DLD1 (cell line): ENCODE measurements at regions not wholly inside any gene's neighbourhood (a gene's known extent, or its start where the extent isn't known, plus 50 kb on each side); places are given as distances from the start of the nearest gene placed in this dataset.

Source experiments
- in situ Hi-C: cut with HindIII; loops from 2 replicates; pipeline ENCODE4 v1.10.0; 2017; ENCODE audit warnings: low sequenced_read_pairs

GRCh38 chr17:77770331-77771105 lies 188.0 kb upstream of the TNRC6C start:
- in situ Hi-C loops: no loop called here

GRCh38 chr17:77771145-77771544 lies 187.4 kb upstream of the TNRC6C start:
- in situ Hi-C loops: no loop called here

DNA sequence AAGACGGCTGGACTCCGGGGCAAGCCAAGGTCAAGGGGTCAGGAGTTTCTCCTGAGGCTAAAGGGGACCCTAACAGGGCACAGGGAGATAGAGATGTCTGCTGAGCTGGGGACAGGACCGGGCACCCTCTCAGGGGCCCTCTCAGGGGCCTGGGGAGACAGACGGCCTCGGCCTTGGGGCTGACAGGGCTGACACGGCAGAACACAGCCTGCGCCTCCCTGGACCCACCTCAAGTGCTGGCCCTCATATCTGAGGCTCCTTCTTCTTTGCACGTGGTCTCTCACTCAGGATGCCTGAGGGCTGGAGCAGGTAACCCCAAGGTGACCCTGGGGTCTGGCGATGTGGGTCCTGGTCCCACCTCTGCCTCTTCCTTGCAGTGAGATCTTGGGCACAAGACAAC lies 186.9 kb upstream of the TNRC6C start:
- in situ Hi-C loops: no loop called here

GRCh38 chr17:77771998-77772397 lies 186.5 kb upstream of the TNRC6C start:
- in situ Hi-C loops: no loop called here

GRCh38 chr17:77772461-77772897 lies 186.0 kb upstream of the TNRC6C start:
- in situ Hi-C loops: no loop called here

DNA sequence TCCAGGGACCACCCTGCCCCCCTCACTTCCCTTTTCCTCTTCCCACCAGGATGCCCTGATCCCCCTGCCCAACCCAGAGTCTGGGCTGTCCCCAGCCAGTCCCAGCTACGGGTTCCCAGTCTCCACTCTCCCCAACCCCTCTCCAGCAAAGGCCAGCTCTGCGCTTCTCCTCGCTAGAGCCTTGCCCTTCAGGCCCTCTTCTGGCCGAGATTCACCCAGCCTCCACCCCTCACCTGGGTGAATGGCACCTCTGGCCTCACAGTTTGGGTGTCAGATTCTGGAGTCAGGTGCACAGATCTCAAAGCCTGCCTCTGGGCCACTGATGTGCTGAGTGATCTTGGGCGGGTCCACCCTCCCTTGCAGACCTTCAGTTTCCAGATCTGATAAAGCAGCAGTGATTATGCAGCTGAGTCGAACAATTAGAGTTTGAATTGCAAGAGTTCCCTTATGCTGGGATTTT lies 185.6 kb upstream of the TNRC6C start:
- in situ Hi-C loops: no loop called here

DNA sequence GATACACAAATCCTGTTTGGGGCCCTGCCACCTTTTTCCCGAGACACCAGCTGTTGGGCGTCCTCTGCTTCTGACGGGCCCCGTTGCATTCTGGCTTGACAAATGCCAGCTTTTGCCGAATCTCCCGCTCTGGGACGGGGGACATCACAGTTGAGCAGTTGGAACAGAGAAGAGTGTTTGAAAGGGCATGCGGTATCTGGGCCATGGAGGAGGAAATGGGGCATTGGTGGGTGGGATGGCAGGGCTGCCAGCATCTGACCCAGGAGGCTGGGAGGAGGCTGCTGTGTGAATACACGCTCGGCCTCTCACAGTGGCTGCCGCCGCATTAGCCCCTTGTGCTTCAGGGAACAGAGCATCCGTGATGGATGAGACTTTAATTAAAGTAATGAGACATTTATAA lies 184.3 kb upstream of the TNRC6C start:
- in situ Hi-C loops: no loop called here

DNA sequence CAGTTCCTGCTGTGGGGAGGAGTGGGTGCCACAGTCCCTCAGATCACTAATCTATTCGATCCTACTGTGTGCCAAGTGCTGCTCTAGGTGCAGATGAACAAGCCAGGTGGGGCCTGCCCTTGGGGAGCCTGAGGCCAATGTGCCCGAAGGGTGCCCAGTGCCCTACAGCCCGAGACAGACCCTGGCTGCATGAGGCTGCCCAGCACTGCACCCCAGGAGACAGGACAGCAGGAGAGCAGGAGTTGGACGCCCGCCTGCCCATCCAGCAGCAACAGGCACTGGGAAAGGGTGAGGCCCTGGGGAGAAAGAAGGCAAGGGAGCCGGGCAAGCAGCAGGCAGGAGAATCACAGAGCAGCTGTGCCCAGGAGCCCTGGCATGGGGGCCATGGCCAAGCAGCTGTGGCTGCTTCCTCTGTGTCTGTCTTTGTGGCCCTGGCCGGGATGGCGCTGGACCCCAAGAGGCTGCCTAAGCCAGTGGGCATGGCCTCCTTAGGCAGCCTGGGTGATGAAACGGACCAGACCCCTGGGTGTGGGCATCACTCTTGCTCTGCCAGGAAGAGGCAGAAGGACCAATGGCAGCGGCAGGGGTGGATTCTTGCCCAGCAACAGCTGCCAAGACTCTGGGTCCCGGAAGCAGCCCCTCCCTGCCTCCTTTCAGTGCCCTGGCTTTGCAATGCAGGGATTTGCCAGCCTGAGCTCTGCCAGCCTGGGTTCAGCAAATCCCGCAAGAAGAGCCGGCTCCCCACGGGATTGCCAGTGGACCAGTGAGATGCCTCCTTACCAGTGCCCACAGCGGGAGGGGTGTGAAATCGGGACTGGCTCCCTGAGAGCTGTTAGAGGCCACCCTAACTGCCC lies 179.6 kb upstream of the TNRC6C start:
- in situ Hi-C loops: no loop called here

DNA sequence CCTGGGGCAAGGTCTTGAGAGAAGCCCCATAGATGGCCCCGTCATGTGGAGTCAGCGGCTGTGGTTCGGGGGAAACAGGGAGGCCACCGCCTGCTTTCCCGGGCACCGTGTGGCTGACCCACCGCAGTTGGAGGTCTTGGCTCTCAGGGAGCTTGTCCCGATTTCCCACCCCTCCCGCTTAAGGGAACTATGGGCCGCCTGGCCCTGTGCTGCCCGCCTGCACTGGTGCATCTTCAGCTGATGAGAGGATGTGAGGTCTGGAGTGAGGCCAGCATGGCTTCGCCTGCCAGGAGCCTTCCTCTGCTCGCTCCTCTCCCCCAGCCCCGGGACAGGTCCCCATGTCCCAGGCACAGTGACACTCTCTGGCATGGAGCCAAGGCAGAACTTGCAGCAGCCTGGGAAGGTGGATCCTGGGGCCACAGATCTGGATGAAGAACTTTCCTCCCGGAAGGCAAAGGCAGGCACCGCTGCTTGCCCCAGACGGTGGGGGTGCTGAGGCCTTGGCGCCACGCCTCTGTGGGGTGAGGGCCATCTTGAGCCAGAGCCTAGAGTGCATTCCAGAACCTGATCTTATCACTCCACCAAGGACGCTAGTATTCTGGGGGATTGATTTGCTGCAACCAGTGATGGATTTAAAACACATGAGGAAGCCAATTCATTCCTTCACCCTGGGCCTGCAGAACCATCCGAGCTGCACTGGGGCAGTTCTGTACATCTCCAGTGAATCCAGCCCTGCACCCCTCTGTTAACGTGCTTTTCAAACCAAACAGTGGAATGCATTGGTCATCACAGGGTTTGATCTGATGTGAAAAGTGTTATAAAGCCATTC lies 178.6 kb upstream of the TNRC6C start:
- in situ Hi-C loops: no loop called here

DNA sequence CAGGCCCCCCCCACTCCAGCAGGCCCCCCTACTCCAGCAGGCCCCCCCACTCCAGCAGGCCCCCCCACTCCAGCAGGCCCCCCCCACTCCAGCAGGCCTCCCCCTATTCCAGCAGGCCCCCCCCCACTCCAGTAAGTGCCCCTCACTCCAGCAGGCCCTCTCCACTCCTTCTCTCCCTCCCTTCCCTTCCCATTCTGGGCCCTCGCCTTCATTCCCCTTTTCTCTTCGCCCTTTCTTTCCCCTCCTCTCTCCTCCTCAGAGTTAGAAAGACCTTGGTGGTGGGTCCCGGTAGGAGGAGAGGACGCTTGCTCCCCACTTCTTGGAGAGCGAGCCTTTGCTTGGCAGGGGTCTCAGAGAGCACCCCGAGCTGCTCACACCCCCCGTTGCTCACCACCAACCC lies 177.0 kb upstream of the TNRC6C start:
- in situ Hi-C loops: no loop called here

- in situ Hi-C loops: no loop called here
Measured at GRCh38 chr17:77782201-77782600, 176.3 kb upstream of the TNRC6C start.

DNA sequence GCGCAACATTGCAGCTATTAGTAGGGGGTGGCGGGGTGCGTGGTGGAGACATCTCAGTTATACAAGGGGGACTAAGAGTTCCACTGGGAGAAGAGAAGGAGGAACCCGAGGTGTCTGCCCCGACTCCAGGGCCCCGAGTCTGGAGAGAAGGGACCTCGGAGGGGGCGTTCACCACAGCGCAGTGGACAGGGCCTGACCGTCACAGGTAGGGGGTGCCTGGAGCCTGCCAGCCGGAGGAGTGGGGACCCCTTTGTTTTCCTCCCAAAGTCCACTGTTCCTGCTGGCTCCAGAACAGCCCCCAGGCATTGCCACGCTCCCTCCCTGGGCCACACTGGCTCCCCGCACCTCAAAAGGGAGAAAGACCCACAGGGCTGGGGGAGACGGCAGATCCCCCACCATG lies 175.9 kb upstream of the TNRC6C start:
- in situ Hi-C loops: no loop called here

- in situ Hi-C loops: no loop called here
Measured at GRCh38 chr17:77783991-77784820, 174.3 kb upstream of the TNRC6C start.

- in situ Hi-C loops: no loop called here
Measured at GRCh38 chr17:77785312-77785905, 173.1 kb upstream of the TNRC6C start.

DNA sequence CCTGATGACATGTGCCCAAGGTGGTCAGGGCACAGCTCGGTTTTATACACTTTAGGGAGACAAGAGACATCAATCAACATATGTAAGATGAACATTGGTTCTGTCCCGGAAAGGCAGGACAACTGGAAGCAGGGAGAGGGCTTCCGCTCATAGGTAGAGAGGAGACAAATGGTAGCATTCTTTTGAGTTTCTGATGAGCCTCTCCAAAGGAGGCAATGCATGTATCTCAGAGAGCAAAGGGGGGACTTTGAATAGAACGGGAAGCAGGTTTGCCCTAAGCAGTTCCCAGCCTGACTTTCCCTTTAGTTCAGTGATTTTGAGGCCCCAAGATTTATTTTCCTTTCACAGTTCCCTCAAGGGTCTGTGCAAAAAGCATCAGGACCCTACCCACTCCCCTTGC lies 172.4 kb upstream of the TNRC6C start:
- in situ Hi-C loops: no loop called here

DNA sequence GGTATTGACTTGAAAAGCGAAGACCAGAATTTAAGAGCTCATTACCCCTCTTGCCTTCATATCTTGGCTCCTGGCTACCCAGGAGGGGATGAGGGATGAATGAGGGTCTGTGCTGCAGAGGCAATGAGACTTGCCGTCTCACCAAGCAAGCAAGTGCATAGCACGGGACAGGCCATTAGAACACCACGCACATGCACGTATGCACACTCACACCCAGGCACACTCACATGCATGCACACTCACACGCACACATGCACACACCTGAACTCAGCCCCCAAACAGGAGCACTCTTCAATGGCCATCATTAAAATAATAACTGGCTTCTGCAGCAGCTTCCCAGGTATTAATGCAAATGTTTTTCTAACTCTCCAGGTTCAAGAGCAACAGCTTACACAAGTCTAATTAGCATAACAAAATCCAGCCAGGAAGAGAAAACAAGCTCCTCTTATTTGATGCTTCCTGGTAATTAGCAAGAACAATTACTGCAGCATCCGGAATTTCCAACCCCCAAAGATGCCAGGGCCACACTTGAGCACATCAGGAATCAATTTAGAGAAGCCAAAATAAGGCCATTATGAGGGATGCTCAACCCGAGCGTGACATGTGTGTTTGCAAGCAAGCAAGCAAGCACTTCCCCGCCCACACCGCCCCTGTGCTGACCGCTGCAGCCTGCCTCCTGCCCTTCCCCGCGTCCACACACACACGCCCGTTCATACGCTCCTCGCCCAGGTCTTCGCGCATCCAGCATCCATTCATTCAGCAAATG lies 171.6 kb upstream of the TNRC6C start:
- in situ Hi-C loops: no loop called here

DNA sequence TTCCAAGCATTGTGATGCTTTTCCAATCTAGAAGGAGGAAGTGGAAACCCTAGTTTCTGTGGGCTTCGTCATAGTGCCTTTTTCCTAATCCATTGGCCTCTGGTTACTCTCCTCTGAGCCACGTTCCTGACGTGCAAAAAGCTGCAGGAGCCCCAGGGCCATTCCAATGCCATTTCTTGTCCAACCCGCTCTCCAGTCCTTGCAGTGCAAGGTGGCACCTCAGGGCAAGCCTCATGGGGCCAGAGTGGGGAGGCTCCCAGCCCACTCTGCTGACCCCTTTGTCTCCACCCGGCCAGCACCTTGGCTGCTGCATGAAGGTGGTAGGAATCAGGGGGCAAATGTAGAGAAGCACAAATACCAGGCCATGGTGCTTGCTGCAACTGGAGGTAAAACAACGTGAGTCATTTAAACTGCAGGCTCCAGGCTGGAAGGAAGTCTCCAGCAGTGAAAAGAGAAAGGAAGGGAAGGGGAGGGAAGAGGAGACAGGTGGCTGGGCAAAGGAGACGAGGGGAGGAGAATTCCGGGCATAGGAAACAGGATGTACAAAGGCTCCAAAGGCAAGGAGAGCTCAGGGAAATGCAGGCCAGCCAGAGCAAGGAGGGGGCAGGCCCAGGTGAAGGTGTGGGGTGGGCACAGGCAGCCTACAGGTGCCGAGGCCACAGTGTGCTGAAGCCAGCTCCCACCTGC lies 168.2 kb upstream of the TNRC6C start:
- in situ Hi-C loops: no loop called here

- in situ Hi-C loops: no loop called here
Measured at GRCh38 chr17:77792626-77793025, 165.9 kb upstream of the TNRC6C start.
